Neural crest cell (in vitro differentiated cells): ENCODE measurements at regions not wholly inside any gene's neighbourhood (a gene's known extent, or its start where the extent isn't known, plus 50 kb on each side); places are given as distances from the start of the nearest gene placed in this dataset.

Experiments
- DNase-seq: peaks from one replicate; pipeline ENCODE4 v3.0.0; 2021; ENCODE audit warnings: low read depth, mixed read lengths, low spot score
- H3K27ac Mint-ChIP-seq: one replicate; pipeline ENCODE4 v1.8.0; 2021; ENCODE audit warnings: mild to moderate bottlenecking, mixed read lengths; ENCODE audit not compliant: unreplicated experiment
- H3K27me3 Mint-ChIP-seq: 2 replicates; pipeline ENCODE4 v1.8.0; 2021; ENCODE audit warnings: low read depth, mild to moderate bottlenecking, mixed read lengths
- H3K36me3 Mint-ChIP-seq: 2 replicates; pipeline ENCODE4 v1.8.0; 2021; ENCODE audit warnings: low read depth, mild to moderate bottlenecking, mixed read lengths
- H3K4me1 Mint-ChIP-seq: 2 replicates; pipeline ENCODE4 v1.8.0; 2021; ENCODE audit warnings: mixed read lengths
- H3K4me3 Mint-ChIP-seq: one replicate; pipeline ENCODE4 v1.8.0; 2021; ENCODE audit warnings: mild to moderate bottlenecking, mixed read lengths
- H3K9me3 Mint-ChIP-seq: 2 replicates; pipeline ENCODE4 v1.8.0; 2021; ENCODE audit warnings: mixed read lengths
- TF ChIP-seq, protein P1 (sequence below): fragments of 200-600 bp; sonication (generic); conservative IDR thresholded peaks from 2 replicates; pipeline ENCODE4 v1.5.0; 2021; ENCODE audit warnings: antibody characterized with exemption, mild to moderate bottlenecking

DNA sequence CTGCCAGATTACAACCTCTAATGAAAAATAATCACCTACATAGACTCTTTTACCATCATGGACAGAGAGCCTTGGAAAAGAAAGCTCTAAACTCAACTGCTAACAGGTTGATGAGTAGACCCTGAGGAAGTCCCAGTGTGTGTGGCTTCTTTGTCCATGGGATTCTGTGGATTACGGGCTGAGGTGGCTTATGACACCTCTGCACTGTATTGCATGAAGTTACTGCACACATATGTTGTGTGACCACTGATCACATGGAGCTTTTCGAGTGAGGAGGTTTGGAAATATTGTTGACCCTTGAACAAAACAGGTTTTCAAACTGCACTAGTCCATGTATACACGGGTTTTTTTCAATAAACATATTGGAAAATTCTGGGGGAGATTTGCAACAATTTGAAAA is 124.4 kb downstream of the RIN2 start:
- Mint-ChIP-seq H3K36me3 (peaks cover 2% of the 10 kb centered on the region), H3K4me1 (peaks cover 6% of the 10 kb centered on the region), H3K4me3 (no peak overlapping the region), H3K27ac (no peak overlapping the region), H3K9me3 (no peaks in the 10 kb centered on the region), H3K27me3 (no peaks in the 10 kb centered on the region)
- DNase-seq, result no peak
- TF ChIP-seq, protein P1, sequence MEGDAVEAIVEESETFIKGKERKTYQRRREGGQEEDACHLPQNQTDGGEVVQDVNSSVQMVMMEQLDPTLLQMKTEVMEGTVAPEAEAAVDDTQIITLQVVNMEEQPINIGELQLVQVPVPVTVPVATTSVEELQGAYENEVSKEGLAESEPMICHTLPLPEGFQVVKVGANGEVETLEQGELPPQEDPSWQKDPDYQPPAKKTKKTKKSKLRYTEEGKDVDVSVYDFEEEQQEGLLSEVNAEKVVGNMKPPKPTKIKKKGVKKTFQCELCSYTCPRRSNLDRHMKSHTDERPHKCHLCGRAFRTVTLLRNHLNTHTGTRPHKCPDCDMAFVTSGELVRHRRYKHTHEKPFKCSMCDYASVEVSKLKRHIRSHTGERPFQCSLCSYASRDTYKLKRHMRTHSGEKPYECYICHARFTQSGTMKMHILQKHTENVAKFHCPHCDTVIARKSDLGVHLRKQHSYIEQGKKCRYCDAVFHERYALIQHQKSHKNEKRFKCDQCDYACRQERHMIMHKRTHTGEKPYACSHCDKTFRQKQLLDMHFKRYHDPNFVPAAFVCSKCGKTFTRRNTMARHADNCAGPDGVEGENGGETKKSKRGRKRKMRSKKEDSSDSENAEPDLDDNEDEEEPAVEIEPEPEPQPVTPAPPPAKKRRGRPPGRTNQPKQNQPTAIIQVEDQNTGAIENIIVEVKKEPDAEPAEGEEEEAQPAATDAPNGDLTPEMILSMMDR, result no peak

DNA sequence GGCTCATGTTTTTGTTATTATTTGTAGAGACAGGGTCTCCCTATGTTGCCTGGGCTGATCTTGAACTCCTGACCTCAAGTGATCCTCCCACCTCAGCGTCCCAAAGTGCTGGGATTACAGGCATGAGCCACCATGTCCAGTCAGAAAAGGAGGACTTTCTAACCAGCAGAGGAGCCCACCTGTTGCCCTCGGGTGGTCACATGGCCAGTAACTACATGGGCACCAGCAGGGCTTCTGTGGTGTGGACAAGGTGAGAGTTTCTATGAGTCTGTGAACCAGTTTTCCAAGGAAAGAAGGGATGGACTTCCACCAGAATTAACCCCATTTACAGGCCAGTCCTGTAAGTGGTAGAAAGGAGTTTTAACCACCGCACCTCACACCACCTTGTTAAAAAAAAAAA is 125.4 kb downstream of the RIN2 start:
- Mint-ChIP-seq H3K9me3 (no peaks in the 10 kb centered on the region), H3K4me3 (no peak overlapping the region), H3K36me3 (peaks cover 2% of the 10 kb centered on the region), H3K27ac (no peak overlapping the region), H3K4me1 (peaks cover 14% of the 10 kb centered on the region), H3K27me3 (no peaks in the 10 kb centered on the region)
- no peak for DNase-seq
- TF ChIP-seq, protein P1, result no peak

DNA sequence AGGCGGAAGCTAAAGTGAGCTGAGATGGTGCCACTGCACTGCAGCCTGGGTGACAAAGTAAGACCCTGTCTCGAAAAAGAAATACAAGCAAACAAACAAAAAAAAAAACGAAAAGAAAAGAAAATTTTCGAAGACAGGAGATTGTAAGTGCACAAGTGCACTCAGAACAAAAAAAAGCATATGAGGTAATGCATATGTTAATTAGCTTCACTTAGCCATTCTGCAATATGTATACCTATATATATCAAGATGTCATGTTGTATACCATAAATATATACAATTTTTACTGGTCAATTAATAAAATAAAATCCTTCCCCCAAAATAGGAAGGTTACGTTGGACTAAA is 127.5 kb downstream of the RIN2 start:
- TF ChIP-seq, protein P1, result no peak
- DNase-seq, result no peak
- H3K4me1 Mint-ChIP-seq, result peaks cover 30% of the 10 kb centered on the region
- no peaks in the 10 kb centered on the region for H3K36me3 Mint-ChIP-seq
- H3K4me3 Mint-ChIP-seq, result no peak overlapping the region
- H3K27ac Mint-ChIP-seq, result no peak overlapping the region
- H3K27me3 Mint-ChIP-seq, result no peaks in the 10 kb centered on the region
- H3K9me3 Mint-ChIP-seq, result no peaks in the 10 kb centered on the region

DNA sequence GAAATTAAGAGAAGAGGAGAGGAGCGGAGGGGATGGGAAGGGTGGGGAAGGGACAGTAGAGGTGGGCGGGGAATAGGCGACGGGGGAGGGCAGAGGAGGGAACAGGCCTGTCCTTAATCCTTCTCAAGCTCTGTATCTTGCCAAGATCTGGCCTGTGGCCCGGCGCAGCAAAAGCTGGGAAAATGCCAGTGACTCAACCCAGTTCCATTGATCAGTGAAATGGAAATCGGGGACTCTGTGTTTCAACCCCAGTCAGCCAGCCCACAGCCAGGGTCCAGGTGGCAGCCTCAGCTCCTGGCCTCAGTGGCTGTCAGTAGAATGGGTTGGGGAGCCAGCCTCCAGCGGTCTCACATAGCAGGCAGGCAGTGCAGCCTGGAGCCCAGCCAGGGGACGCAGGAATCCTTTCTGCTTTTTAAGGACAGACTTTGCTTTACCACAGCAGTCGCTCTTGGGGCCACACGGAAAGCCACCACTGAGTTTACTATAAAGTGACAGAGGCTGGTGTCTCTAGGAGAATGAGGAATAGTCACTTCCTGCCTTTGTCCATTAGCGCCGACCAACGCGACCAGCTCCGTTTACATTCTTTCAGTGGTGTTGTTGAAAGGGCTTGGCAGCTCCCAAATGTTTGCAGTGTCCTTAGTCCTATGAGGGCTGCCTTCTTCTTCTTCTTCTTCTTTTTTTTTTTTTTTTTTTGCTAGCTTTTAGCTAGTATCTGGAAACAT is 128.0 kb downstream of the RIN2 start:
- Mint-ChIP-seq H3K9me3 (no peaks in the 10 kb centered on the region), H3K36me3 (no peaks in the 10 kb centered on the region), H3K4me3 (no peak overlapping the region), H3K27ac (no peak overlapping the region), H3K27me3 (no peaks in the 10 kb centered on the region), H3K4me1 (peaks cover 30% of the 10 kb centered on the region)
- no peak for DNase-seq
- TF ChIP-seq, protein P1, result no peak

DNA sequence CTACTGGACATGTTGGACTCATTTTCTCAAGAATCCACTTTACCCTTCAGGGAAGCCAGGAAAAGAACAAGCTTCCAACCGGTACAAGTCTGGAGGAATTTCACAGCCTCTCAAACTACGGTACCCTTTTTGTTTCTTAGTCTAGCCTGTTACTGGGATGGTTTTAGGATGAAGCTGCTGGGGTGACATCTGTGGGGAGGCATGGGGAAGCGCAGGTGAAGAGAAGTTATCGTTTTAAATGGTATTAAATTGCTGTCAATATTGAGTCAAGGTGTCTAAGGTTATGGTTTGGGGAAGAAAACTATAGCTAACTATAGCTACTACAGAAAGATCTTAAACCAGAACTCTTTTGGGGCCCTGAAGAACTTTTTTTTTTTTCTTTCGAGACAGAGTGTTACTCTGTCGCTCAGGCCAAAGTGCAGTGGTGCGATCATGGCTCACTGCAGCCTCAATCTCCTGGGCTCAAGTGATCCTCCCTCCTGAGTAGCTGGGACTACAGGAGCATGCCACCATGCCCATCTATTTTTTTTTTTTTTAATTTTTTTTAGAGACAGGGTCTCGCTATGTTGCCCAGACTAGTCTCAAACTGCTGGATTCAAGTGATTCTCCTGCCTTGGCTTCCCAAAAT is 128.7 kb downstream of the RIN2 start:
- no peak for DNase-seq
- Mint-ChIP-seq H3K27ac (no peak overlapping the region), H3K27me3 (no peaks in the 10 kb centered on the region), H3K4me3 (no peak overlapping the region), H3K4me1 (peaks cover 30% of the 10 kb centered on the region), H3K36me3 (no peaks in the 10 kb centered on the region), H3K9me3 (no peaks in the 10 kb centered on the region)
- TF ChIP-seq, protein P1, result no peak
